ENCODE measurements at regions not wholly inside any gene's neighbourhood (a gene's known extent, or its start where the extent isn't known, plus 50 kb on each side); places are given as distances from the start of the nearest gene placed in this dataset.

DNA sequence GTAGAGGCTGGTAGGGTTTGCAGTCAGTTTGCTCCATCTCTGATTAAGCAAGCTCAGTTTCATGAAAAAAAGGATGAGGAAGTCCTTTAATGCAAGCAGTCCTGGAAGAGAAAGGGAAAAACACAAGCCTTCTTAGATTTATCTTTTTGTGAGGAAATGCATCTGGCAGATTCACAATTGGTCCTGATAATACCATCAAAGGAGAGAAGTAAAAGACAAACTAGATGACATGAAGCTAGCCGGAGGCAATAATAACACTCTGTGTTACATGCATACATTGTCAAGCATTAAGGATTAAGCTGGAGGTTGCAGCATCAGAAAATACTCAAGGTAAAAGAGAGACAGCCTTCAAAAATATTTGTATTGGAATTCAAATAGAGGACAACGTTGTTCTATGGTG, 356.0 kb upstream of the TEX13C start, which contains the start of gene TENM1:
Gene TENM1, minus strand, starts transcription at position 101 of the 400 bp plus-strand sequence.
- no peak for TF ChIP-seq CTCF (IDR thresholded peaks at IDR 0.05)
- TF ChIP-seq POLR2A (IDR thresholded peaks at IDR 0.05) = no peak
- TF ChIP-seq POLR2AphosphoS5 (IDR thresholded peaks at IDR 0.05; ENCODE audit: insufficient read depth in 1 of 2, low read depth in 1 of 2) = no peak
- no peaks in the 10 kb centered on the region for H3K27me3 ChIP-seq
- H3K4me3 ChIP-seq = no peak within 1 kb of the TSS
- H3K36me3 ChIP-seq = no peaks in the 10 kb centered on the region
- H3K27ac ChIP-seq = no peak within 1 kb of the TSS
- intact Hi-C loops (cut with DNase I) = no loop called here
- H3K9me3 ChIP-seq = no peaks in the 10 kb centered on the region
- no peak for DNase-seq (ENCODE audit: extremely low spot score in 2 of 2)
- H3K4me1 ChIP-seq = no peaks in the 10 kb centered on the region

- Histone ChIP-seq H3K36me3 (no peaks in the 10 kb centered on the region), H3K4me1 (no peaks in the 10 kb centered on the region), H3K27me3 (no peaks in the 10 kb centered on the region), H3K27ac (no peak overlapping the region), H3K9me3 (no peaks in the 10 kb centered on the region), H3K4me3 (no peak overlapping the region)
- intact Hi-C loops (cut with DNase I) = no loop called here
- TF ChIP-seq POLR2AphosphoS5 (IDR thresholded peaks at IDR 0.05; ENCODE audit: insufficient read depth in 1 of 2, low read depth in 1 of 2) = no peak
- TF ChIP-seq CTCF (IDR thresholded peaks at IDR 0.05) = no peak
- no peak for TF ChIP-seq POLR2A (IDR thresholded peaks at IDR 0.05)
- no peak for DNase-seq (ENCODE audit: extremely low spot score in 2 of 2)
Measured at GRCh38 chrX:124975456-124975855, 344.2 kb upstream of the TEX13C start.

DNA sequence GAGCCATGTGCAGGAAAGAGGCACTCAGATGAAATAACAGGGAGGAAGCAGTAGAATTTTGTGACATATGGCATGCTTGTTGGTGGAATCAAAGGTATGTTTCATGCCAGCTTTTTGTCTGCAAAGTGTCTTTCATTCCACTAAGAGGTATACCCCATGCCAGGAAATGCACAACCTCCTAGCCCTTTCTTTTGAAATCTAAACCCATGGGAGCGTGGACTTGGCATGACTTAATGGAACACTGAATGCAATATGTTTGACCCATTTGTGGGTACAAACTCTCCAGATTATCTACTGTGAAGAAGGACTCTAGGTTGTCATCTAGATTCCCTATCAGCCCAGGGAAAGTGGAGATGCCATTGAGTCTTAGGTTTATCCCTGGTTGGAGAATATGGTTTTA, 338.3 kb upstream of the TEX13C start:
- intact Hi-C loops (cut with DNase I) = no loop called here
- no peaks in the 10 kb centered on the region for H3K9me3 ChIP-seq
- TF ChIP-seq POLR2AphosphoS5 (IDR thresholded peaks at IDR 0.05; ENCODE audit: insufficient read depth in 1 of 2, low read depth in 1 of 2) = no peak
- TF ChIP-seq CTCF (IDR thresholded peaks at IDR 0.05) = no peak
- TF ChIP-seq POLR2A (IDR thresholded peaks at IDR 0.05) = no peak
- H3K36me3 ChIP-seq = no peaks in the 10 kb centered on the region
- no peak overlapping the region for H3K4me3 ChIP-seq
- DNase-seq (ENCODE audit: extremely low spot score in 2 of 2) = no peak
- H3K27me3 ChIP-seq = no peaks in the 10 kb centered on the region
- no peaks in the 10 kb centered on the region for H3K4me1 ChIP-seq
- no peak overlapping the region for H3K27ac ChIP-seq

DNA sequence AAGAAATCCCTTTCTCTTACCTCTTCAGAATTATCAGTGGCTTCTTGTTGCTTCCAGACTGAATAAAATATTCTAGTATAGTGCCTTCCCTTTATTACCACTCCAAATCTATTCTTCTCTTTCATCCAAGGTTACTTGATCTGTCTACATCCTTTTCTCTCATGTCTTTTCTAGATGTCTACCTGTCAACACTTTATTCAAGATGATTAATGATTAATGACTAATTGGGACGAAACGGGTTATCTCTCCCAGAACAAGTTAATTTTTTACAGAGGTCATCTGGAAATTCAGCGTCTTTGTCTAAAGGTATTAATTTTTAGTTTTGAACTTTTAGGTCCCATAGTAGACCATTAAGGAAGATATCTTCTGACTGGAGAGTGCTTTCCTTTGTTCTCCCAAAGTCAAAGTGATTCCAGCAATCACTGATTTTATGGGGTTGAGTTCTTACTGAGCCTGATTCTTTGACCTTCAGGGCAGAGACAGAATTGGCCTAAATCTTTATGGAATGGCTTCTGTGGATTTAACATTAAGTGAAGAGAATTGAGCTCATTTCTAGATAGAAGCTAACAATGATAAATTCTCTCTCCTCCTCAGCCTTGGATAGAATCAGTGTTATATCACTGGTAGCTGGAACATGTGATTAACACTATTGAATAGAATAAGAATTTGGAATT, 335.4 kb upstream of the TEX13C start:
- TF ChIP-seq CTCF (IDR thresholded peaks at IDR 0.05) = no peak
- no peak for TF ChIP-seq POLR2AphosphoS5 (IDR thresholded peaks at IDR 0.05; ENCODE audit: insufficient read depth in 1 of 2, low read depth in 1 of 2)
- no peak for TF ChIP-seq POLR2A (IDR thresholded peaks at IDR 0.05)
- DNase-seq (ENCODE audit: extremely low spot score in 2 of 2) = no peak
- H3K27ac ChIP-seq = no peak overlapping the region
- no peaks in the 10 kb centered on the region for H3K27me3 ChIP-seq
- H3K9me3 ChIP-seq = no peaks in the 10 kb centered on the region
- intact Hi-C loops (cut with DNase I) = no loop called here
- H3K36me3 ChIP-seq = no peaks in the 10 kb centered on the region
- no peaks in the 10 kb centered on the region for H3K4me1 ChIP-seq
- no peak overlapping the region for H3K4me3 ChIP-seq

- Histone ChIP-seq H3K27ac (no peak overlapping the region), H3K27me3 (no peaks in the 10 kb centered on the region), H3K36me3 (no peaks in the 10 kb centered on the region), H3K4me1 (no peaks in the 10 kb centered on the region), H3K4me3 (no peak overlapping the region), H3K9me3 (no peaks in the 10 kb centered on the region)
- no peak for DNase-seq (ENCODE audit: extremely low spot score in 2 of 2)
- TF ChIP-seq CTCF (IDR thresholded peaks at IDR 0.05) (no peak), POLR2AphosphoS5 (IDR thresholded peaks at IDR 0.05; ENCODE audit: insufficient read depth in 1 of 2, low read depth in 1 of 2) (no peak), POLR2A (IDR thresholded peaks at IDR 0.05) (no peak)
- intact Hi-C loops (cut with DNase I) = no loop called here
Measured at GRCh38 chrX:124986284-124986683, 333.4 kb upstream of the TEX13C start.

All from vagina (tissue), 2 donors.